VCaP (cell line): ENCODE measurements at regions not wholly inside any gene's neighbourhood (a gene's known extent, or its start where the extent isn't known, plus 50 kb on each side); places are given as distances from the start of the nearest gene placed in this dataset.

Source experiments
- H3K27ac ChIP-seq: fragments of 450-650 bp; 2 replicates; pipeline ENCODE4 v1.5.1; 2017
- CTCF ChIP-seq: fragments of 450-650 bp; conservative IDR thresholded peaks from 2 replicates; pipeline ENCODE4 v1.5.1; 2017; ENCODE audit warnings: mild to moderate bottlenecking, moderate library complexity

- H3K27ac ChIP-seq: no peak overlapping the region
- TF ChIP-seq CTCF: no peak
These were observed 1471.7 kb upstream of the PRR20A start for GRCh38 chr13:55669051-55669450.

DNA sequence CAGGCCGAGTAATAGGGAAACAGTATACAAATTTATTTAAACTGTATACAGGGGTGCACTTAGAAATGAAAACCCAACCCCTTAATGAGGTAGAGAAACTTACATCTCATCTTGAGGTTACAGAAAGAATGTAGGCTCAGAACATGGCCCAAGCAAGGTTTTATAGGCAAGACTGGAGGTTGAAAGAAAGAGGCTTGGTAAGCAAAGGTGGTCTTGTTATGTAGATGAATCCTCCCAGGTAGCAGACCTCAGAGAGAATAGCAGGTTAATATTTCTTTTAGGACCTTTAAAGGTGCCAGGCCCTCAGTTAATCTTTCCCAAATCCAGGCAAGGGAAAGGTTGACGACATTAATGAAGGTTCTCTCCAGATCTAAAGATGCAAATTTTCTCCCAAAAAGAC is 1466.8 kb upstream of the PRR20A start:
- H3K27ac ChIP-seq: no peak overlapping the region
- no peak for TF ChIP-seq CTCF

- no peak overlapping the region for H3K27ac ChIP-seq
- TF ChIP-seq CTCF: no peak
These were observed 1457.9 kb upstream of the PRR20A start for GRCh38 chr13:55682776-55683175.

GRCh38 chr13:55705526-55705925 is 1435.2 kb upstream of the PRR20A start:
- no peak for TF ChIP-seq CTCF

GRCh38 chr13:55705971-55706370 is 1434.7 kb upstream of the PRR20A start:
- no peak overlapping the region for H3K27ac ChIP-seq
- TF ChIP-seq CTCF: no peak

More at GRCh38 chr13:55705526-55705925, 1435.2 kb upstream of the PRR20A start:
- no peak overlapping the region for H3K27ac ChIP-seq

DNA sequence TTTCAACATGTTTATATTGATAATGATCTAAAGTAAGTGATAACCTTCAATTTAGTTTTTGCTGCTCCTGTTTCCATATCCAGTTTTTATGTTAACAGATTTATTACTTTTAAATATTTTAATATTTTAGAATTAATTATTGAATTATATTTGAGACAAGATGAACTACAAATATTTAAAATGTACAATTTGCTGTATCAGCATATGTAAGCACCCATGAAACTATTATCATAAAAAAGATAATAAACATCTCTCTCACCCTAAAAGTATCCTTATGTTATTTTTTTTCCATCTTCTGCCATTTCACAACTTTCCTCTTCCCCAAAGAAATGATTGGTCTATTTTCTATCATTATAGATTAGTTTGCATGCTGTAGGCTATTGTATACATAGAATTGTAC is 1426.6 kb upstream of the PRR20A start:
- no peak overlapping the region for H3K27ac ChIP-seq
- TF ChIP-seq CTCF: no peak

DNA sequence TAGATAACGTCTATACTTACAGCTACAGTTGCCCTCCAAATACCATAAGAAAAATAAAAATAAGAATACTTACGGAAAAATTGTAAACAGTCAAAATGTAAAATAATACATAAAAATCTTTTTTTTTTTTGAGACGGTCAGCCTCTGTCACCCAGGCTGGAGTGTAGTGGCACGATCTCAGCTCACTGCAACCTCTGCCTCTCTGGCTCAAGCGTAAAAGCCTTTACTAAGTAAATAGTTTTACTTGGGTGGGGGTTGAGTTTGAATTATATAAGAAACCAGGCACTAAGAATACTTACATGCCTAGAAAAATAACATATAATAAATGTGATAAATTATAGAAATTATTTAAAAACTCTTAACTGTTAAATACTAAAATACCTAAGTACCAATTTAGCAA is 1413.0 kb upstream of the PRR20A start:
- no peak overlapping the region for H3K27ac ChIP-seq
- no peak for TF ChIP-seq CTCF

DNA sequence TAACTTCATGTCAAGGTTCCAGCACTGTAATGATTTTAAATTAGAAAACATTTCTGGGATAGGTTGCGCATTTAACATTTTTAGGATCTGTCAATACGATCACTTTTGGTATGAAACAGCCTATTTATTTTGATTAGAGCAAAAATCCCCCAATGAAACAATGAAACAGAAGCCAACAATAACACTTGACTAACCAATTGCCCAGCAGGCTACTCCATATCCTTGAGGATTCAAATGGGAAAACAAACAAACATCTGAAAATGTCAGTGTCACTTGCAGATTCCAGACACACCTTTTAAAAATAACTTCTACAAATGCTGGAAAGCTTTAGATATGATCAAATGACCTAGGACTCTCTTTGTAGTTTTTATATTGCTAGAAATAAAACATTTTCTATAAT is 1412.5 kb upstream of the PRR20A start:
- TF ChIP-seq CTCF: no peak

More for the DNA sequence above, 1412.5 kb upstream of the PRR20A start:
- H3K27ac ChIP-seq: no peak overlapping the region
